Coronary artery (tissue), 2 donors: ENCODE measurements at regions not wholly inside any gene's neighbourhood (a gene's known extent, or its start where the extent isn't known, plus 50 kb on each side); places are given as distances from the start of the nearest gene placed in this dataset.
"Not testable (repeated sequence)": the region's sequence is repeated elsewhere in the genome, so short reads cannot be mapped to it uniquely, and the experiment has no call there.

Experiments
- DNase-seq: peaks from one replicate; pipeline ENCODE4 v3.0.0-alpha.2; 2017; ENCODE audit warnings: low spot score
- H3K27ac ChIP-seq, 2 donors: fragments of 200-600 bp; sonication (generic); one replicate each; pipeline ENCODE4 v1.5.1; 2016 to 2019
- H3K4me3 ChIP-seq: fragments of 200-600 bp; sonication (generic); 2 replicates; pipeline ENCODE4 v1.5.1; 2016; ENCODE audit warnings: mild to moderate bottlenecking, moderate library complexity
- TF ChIP-seq, protein P1 (sequence below): fragments of 200-600 bp; sonication (generic); IDR thresholded peaks from one replicate; pipeline ENCODE4 v1.5.1; 2019; ENCODE audit warnings: antibody characterized with exemption

DNA sequence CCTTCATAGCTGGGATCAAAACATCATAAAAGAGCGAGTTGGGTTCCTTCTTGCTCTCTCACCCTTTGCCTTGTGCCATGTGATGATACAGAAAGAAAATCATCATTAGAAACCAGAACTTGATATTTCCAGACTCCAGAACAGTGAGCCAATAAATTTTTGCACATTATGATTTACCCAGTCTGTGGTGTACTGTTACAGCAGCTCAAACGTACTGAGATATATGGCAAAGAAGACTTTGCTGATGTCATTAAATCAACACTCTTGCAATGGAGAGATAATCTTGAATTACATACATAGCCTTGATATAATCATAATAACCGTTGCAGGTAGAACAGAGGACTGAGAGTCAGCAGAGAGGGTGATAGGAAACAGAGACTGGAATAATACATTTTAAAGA is 1271.6 kb downstream of the CDH12 start:
- TF ChIP-seq, protein P1, sequence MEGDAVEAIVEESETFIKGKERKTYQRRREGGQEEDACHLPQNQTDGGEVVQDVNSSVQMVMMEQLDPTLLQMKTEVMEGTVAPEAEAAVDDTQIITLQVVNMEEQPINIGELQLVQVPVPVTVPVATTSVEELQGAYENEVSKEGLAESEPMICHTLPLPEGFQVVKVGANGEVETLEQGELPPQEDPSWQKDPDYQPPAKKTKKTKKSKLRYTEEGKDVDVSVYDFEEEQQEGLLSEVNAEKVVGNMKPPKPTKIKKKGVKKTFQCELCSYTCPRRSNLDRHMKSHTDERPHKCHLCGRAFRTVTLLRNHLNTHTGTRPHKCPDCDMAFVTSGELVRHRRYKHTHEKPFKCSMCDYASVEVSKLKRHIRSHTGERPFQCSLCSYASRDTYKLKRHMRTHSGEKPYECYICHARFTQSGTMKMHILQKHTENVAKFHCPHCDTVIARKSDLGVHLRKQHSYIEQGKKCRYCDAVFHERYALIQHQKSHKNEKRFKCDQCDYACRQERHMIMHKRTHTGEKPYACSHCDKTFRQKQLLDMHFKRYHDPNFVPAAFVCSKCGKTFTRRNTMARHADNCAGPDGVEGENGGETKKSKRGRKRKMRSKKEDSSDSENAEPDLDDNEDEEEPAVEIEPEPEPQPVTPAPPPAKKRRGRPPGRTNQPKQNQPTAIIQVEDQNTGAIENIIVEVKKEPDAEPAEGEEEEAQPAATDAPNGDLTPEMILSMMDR = no peak
- no peak overlapping the region for H3K4me3 ChIP-seq
- no peak for DNase-seq
- H3K27ac ChIP-seq = no peak overlapping the region

DNA sequence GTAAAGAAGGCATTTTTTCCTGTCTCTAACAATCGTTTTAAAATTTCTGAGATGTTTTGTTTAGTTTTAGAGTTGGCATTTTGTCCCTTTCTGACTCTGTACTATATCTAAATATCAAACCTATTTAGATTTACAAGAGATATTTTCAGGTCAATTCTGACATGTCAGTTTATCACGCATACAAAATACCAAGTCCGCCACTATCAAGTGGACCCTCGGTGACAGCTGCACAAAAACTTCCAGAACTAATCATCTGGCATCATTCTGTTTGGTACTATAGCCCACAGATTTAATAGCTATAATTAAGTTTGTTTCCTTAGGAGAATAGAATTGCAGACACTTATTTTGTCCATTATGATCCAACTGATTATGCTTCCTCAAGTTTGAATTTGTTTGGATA is 1278.2 kb downstream of the CDH12 start:
- Histone ChIP-seq H3K4me3 (no peak overlapping the region), H3K27ac (no peak overlapping the region)
- DNase-seq = no peak
- TF ChIP-seq, protein P1 = no peak

DNA sequence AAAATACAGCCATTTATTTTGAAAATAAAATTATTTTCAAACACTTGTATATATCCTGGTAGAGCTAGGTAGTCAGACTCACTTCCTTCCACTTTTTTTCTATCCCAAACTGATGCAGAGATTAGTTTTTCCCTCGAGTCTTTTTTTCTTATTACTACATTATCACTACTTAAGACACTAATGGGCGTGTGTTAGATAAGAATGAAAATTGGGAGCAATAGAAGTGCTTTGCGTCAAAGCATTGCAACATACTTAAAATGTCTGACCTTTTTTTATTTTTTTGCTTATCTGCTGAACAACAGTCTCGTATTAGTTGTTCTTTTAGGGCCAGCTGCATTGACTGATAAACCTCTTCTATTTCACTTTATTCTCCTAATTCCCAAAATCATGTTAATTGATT is 1278.7 kb downstream of the CDH12 start:
- no peak overlapping the region for H3K4me3 ChIP-seq
- DNase-seq = no peak
- TF ChIP-seq, protein P1 = no peak
- no peak overlapping the region for H3K27ac ChIP-seq

DNA sequence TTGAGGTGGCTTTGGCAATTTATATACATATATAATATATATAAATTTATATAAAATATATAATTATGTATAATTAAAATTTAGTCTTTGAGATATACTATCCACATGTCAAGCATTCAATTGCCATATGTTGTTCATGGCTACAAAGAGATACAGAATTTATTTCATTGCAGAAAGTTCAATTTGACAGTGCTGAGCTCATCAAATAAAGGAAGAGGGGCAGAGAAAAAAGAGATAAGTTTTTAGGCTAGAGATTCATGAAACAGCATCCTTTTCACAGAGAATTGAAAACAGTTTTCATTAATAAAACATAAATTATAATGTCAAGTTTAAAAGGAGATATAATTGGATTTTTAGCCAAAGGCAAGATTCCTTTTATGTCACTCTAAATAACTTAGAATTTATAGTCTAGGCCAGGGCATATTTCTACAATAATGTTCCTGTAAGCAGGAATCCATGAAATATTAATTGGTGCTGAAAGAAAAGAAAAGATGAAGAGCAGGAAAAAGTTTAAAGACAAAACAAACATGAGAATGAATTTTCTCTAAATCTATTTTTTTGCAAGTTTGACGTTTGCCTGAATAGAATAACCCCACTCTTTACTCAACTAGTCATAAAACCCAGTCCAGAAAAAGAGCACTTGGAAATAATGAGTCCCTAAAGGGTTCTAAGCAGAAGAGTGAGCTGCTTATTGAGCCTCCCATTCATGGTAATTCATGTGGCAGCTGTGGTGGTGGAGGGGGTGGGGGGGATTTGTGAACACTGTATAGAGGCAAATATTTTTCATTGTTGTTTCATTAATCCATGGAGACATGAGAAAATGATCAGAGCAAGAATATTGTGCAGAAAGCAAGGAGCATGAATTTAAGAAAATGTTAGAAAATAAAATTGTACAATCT is 1279.5 kb downstream of the CDH12 start:
- TF ChIP-seq, protein P1 = no peak
- no peak for DNase-seq
- H3K27ac ChIP-seq = no peak overlapping the region
- H3K4me3 ChIP-seq = no peak overlapping the region

DNA sequence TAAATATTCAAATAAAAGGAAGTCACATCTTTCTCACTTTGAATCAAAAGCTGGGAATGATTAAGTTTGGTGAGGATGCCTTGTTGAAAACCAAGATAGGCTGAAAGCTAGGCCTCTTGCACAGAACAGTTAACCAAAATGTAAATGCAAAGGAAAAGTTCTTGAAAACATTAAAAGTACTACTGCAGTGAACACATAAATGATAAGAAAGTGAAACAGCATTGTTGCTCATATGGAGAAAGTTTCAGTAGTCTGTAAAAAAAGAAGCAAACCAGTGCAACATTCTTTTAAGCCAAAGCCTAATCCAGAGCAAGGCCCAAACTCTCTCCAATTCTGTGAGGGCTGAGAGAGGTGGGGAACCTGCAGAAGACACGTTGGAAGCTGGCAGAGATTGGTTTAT is 1281.9 kb downstream of the CDH12 start:
- H3K27ac ChIP-seq, DNase-seq, H3K4me3 ChIP-seq: not testable (repeated sequence)

DNA sequence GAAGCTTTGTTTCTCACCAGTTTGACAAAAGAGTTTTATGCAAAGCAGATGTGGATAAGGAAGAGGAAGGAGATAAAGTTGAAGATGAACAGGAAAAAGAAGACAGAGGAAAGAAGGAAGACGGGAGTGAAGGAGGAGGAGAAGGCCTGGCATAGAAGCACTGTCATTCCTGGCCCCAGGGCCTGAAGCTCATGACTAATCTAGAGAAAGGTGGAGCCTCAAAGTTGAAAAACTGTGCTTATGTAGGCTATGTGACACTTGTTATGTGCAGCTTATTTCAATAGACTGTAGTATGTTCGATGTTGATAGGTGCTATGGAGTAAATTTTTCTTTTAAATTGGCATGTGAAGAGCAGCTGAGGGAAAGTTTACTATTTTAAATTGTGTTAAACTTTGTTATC is 1294.0 kb downstream of the CDH12 start:
- not testable (repeated sequence) for H3K27ac ChIP-seq, DNase-seq, H3K4me3 ChIP-seq

DNA sequence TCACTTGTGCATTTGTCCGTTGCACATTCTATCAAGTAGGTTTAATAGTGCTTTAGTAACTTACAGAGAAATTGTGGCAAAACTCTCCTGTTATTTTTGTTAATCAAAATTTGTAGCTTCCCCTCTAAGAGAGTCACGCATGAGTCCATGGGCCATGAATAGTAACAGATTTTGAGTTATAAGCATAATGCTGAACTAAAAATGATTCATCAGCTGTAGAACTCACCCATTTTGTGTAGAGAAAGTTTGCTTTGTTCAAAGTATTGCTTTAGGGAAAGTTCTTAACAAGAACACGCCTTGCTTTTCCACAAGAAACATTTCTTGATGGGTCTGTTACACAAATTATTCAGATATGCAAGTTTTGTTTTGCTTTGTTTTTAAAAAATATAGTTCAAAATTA is 1300.9 kb downstream of the CDH12 start:
- not testable (repeated sequence) for H3K4me3 ChIP-seq, H3K27ac ChIP-seq, DNase-seq

DNA sequence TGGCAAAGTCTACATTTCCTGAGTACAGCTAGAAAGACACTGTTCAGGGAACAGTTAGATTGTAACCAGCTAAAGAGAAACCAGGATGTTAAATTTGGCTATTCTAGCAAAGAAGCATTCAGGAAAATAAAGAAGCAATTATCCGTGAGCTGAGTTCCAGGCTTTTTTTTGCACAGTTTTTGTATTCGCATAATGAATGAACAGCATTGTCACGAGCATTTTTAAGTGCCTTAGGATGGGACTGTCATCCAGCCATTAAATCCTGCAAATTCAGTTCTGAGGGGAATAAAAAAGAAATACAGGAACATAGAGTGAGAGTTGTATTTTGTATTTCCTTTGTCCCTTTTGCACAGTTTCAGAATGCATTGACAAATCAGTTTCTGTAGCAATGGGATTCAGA is 1302.2 kb downstream of the CDH12 start:
- not testable (repeated sequence) for DNase-seq, H3K4me3 ChIP-seq, H3K27ac ChIP-seq

DNA sequence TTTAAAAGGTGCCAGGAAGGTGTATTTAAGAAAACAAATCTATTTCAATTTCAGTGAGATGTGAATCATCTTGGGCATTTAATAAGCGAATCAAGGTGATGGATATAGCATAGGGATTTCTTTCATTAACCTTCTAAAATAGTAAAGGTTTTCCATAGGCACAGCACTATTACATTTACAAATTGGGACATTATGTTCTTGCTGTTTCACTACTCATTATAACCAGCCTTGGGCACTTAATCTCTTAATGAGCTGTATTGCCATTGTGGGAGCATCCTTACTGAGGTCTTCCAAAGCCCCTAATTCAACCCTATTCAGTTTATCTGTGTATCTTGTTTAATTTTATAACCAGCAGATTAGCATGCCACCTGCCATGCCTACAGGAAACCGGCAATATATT is 1305.5 kb downstream of the CDH12 start:
- not testable (repeated sequence) for DNase-seq, H3K27ac ChIP-seq, H3K4me3 ChIP-seq

DNA sequence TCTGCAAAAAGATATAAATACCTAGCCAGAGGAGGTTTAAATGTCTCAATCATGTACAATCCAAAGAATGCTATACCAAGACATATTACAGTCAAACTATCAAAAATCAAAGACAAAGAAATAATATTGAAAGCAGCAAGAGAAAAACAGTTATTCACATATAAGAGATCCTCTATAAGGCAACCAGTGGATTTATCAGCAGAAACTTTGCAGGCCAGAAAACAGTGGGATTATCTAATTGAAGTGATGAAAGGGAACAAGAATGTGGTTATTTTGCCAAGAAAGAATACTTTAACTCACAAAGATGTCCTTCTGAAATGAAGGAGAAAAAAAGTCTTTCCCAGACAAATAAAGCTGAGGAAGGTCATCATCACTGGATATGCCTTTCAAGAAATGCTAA is 1318.0 kb downstream of the CDH12 start:
- not testable (repeated sequence) for DNase-seq, H3K4me3 ChIP-seq, H3K27ac ChIP-seq

DNA sequence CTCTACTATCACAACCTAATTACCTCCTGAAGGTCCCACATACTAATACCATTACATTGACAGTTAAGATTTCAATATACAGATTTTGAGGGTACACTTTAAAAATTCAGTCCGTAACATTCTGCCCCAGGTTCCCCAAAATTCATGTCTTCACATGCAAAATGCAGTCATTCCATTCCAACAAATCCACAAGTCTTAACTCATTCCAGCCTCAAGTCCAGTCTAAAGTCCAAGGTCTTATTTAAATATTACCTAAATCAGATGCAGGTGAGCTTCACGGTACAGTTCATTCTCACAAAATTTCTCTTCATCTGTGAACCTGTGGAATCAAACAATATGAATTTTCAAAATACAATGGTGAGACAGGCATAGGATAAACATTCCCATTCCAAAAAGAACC is 1332.0 kb downstream of the CDH12 start:
- not testable (repeated sequence) for DNase-seq, H3K27ac ChIP-seq, H3K4me3 ChIP-seq

DNA sequence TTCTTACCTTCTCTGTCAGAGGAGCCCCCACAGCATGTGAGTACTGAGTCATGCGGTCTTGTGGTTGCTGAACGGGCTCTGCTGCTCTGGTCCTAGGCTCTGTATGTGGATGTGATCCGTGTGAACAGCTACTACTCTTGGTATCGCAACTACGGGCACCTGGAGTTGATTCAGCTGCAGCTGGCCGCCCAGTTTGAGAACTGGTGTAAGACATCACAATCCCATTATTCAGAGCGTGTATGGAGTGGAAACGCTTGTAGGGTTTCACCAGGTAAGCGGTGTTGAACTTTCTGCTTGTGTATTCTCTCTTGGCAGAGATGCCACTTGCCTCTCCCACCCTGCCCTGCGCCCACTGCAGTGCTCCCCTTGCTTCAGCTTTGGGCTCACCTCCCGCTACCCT is 1356.2 kb downstream of the CDH12 start:
- not testable (repeated sequence) for H3K4me3 ChIP-seq, H3K27ac ChIP-seq, DNase-seq

DNA sequence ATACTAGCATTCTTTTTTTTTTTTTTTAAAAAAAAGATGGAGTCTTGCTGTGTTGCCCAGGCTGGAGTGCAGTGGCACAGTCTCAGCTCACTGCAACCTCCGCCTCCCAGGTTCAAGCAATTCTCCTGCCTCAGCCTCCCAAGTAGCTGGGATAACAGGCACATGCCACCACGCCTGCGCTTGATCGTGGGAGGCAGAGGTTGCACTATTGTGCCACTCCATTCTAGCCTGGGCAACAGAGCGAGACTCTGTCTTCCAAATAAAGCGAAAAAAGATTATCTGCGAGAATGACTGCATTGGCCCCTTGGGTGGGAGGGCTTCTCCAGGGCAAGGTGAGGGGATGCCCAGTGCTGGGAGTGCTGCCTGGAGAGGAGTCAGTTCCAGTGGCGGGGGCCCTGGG is 1357.1 kb downstream of the CDH12 start:
- H3K27ac ChIP-seq, DNase-seq, H3K4me3 ChIP-seq: not testable (repeated sequence)

DNA sequence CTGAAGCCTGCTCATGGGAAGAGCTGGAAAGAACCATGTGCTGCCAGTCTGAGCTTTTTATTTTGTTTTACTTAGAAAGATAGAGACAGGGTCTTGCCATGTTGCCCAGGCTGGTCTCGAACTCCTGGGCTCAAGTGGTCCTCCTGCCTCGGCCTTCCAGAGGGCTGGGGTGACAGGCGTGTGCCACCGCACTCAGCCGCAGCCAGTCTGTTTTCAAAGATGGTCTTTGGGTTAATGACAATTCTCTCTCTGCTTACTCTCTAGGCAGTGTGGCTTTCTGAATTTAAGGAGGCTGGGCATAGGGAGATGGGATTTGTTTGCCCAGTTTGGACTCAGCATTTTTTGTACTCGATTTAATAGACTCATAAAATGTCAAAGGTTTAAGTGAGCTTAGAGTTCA is 1357.9 kb downstream of the CDH12 start:
- not testable (repeated sequence) for DNase-seq, H3K27ac ChIP-seq, H3K4me3 ChIP-seq

DNA sequence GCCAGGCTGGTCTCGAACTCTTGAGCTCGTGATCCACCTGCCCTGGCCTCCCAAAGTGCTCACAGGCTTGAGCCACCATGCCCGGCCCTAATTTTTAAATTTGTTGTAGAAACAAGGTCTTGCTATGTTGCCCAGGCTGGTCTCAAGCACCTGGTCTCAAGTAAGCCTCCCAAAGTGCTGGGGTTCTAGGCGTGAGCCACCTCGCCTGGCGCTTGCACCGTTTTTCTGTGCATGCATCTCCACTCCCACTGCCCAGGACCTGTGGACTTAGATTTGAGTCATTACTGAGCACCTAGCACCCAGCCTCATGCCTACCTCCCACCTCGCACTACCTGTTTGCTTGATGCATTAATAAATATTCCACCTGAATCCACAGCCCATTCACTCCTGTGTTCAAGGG is 1359.1 kb downstream of the CDH12 start:
- H3K27ac ChIP-seq = not testable (repeated sequence)

More for the DNA sequence above, 1359.1 kb downstream of the CDH12 start:
- not testable (repeated sequence) for DNase-seq, H3K4me3 ChIP-seq
